ENCODE measurements at regions not wholly inside any gene's neighbourhood (a gene's known extent, or its start where the extent isn't known, plus 50 kb on each side); places are given as distances from the start of the nearest gene placed in this dataset.

DNA sequence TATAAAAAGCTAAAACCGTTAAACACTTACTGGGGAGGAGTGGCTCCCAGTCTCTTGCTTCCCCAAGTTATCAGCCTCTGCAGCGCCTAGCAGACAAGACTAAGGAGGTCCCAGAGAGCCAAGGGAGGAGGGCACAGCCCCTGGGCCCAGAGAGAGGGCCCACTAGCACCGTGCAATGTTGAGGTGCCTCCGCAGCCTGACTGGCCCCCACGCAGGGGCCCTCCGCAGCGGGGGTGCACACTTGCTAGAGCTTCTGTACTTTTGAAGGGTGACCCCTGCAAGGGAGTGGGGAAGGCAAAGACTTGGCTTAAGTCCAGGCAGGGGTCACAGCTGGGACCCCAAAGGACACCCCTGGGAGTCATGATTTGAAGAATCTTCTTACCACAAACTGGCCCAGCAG lies 98.0 kb downstream of the ADAMTS15 start:
- TF ChIP-seq, protein P1, sequence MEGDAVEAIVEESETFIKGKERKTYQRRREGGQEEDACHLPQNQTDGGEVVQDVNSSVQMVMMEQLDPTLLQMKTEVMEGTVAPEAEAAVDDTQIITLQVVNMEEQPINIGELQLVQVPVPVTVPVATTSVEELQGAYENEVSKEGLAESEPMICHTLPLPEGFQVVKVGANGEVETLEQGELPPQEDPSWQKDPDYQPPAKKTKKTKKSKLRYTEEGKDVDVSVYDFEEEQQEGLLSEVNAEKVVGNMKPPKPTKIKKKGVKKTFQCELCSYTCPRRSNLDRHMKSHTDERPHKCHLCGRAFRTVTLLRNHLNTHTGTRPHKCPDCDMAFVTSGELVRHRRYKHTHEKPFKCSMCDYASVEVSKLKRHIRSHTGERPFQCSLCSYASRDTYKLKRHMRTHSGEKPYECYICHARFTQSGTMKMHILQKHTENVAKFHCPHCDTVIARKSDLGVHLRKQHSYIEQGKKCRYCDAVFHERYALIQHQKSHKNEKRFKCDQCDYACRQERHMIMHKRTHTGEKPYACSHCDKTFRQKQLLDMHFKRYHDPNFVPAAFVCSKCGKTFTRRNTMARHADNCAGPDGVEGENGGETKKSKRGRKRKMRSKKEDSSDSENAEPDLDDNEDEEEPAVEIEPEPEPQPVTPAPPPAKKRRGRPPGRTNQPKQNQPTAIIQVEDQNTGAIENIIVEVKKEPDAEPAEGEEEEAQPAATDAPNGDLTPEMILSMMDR (IDR thresholded peaks at IDR 0.05; ENCODE audit: low read depth, low read length, missing control alignments), result no peak
- in situ Hi-C loops (cut with HindIII; ENCODE audit: low sequenced_read_pairs), result no loop called here
- no peak for DNase-seq (ENCODE audit: low read depth)
- H3K4me3 ChIP-seq (ENCODE audit: low read depth, low read length), result no peak overlapping the region

GRCh38 chr11:130546901-130547694 lies 98.7 kb downstream of the ADAMTS15 start:
- H3K4me3 ChIP-seq (ENCODE audit: low read depth, low read length), result no peak overlapping the region
- in situ Hi-C loops (cut with HindIII; ENCODE audit: low sequenced_read_pairs), result no loop called here
- DNase-seq (ENCODE audit: low read depth), result no peak
- TF ChIP-seq, protein P1 (IDR thresholded peaks at IDR 0.05; ENCODE audit: low read depth, low read length, missing control alignments), result no peak

- TF ChIP-seq, protein P1 (IDR thresholded peaks at IDR 0.05; ENCODE audit: low read depth, low read length, missing control alignments), result no peak
- in situ Hi-C loops (cut with HindIII; ENCODE audit: low sequenced_read_pairs), result no loop called here
- DNase-seq (ENCODE audit: low read depth), result no peak
- no peak overlapping the region for H3K4me3 ChIP-seq (ENCODE audit: low read depth, low read length)
Measured at GRCh38 chr11:130547761-130548490, 99.5 kb downstream of the ADAMTS15 start.

- H3K4me3 ChIP-seq (ENCODE audit: low read depth, low read length), result no peak overlapping the region
- TF ChIP-seq, protein P1 (IDR thresholded peaks at IDR 0.05; ENCODE audit: low read depth, low read length, missing control alignments), result no peak
- in situ Hi-C loops (cut with HindIII; ENCODE audit: low sequenced_read_pairs), result no loop called here
- DNase-seq (ENCODE audit: low read depth), result no peak
Measured at GRCh38 chr11:130548491-130548833, 100.0 kb downstream of the ADAMTS15 start.

DNA sequence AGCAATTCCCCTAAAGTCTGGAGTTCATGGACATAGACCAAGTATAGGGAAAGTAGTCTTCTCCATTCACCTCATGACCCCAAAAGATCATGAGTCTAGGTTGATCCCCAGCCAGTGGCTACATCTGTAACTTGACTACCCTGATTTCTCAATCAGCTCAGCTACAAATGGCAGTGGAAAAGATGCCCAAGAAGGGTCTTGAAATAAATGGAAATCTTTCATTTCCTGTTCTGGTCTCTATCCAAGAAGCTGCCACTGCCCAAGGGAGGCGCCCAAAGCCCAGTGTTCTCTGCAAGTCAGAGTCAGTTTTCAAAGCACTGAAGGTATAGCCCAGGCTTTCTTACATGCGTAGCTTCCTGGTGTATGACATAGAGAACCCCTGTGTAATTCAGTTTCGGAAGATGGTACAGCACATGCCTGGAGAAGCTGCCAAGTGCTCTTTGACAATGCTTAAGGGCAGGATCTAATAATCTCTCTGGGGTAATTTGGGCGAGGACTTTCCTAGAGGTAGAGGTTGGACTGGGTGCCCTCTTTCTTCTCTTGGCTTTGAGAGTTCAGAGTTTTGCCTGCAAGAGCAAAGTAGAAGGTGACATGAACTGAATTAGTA lies 101.1 kb downstream of the ADAMTS15 start:
- DNase-seq (ENCODE audit: low read depth), result no peak
- no peak overlapping the region for H3K4me3 ChIP-seq (ENCODE audit: low read depth, low read length)
- in situ Hi-C loops (cut with HindIII; ENCODE audit: low sequenced_read_pairs), result no loop called here
- TF ChIP-seq, protein P1 (IDR thresholded peaks at IDR 0.05; ENCODE audit: low read depth, low read length, missing control alignments), result no peak

DNA sequence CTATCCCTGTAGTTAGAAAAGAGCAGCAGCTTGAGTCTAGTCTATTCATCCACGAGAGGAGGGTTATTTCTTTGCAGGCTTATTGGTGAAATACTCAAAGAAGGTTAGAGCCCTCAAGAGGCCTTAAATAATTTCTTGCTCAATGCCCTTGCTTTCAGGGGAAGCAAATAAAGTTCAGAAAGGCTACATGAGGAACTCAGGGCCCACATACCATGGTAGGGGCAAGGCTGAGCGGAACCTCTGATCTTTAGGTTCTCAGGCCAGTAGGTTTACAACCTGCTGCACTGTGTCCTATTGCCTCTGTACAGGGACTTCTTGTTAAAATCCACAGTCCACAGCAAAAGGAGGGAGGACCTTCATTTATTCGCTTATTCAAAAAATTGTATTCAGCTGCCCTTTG lies 101.7 kb downstream of the ADAMTS15 start:
- no peak for DNase-seq (ENCODE audit: low read depth)
- no peak overlapping the region for H3K4me3 ChIP-seq (ENCODE audit: low read depth, low read length)
- TF ChIP-seq, protein P1 (IDR thresholded peaks at IDR 0.05; ENCODE audit: low read depth, low read length, missing control alignments), result no peak
- in situ Hi-C loops (cut with HindIII; ENCODE audit: low sequenced_read_pairs), result no loop called here

Measured in astrocyte of the cerebellum (primary cell).